Fibroblast of skin of left quadriceps (primary cell): ENCODE measurements at regions not wholly inside any gene's neighbourhood (a gene's known extent, or its start where the extent isn't known, plus 50 kb on each side); places are given as distances from the start of the nearest gene placed in this dataset.
A peak's percentile ranks its signal among the peaks of the same experiment; 100 is the strongest.

Experiments used
- DNase-seq, 2 experiments: peaks; one replicate each; pipeline ENCODE4 v3.0.0-alpha.2; 2013; ENCODE audit warnings: low read depth in 2 of 2

DNA sequence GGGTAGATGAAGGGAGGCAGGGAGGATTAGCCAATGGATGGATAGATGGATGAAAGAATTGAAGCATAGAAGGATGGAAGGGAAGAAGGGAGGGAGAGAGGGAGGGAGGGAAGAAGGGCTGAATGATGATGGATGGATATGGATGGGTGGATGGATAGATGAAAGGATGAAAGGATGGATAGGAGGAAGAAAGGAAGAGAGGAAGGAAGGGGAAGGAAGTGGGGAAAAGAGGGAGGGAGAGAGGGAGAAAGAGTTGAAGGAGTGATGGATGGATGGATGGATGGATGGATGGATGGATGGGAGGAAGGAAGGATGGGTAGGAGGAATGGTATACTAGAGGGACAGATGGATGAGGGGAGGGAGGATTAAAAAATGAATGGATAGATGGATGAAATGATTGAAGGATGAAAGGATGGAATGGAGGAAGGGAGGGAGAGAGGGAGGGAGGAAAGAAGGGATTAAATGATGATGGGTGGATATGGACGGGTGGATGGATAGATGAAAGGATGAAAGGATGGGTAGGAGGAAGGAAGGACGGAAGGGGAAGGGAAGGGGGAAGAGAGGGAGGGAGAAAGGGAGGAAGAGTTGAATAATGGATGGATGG, 145.9 kb downstream of the MN1 start:
- DNase-seq, result no peak

DNA sequence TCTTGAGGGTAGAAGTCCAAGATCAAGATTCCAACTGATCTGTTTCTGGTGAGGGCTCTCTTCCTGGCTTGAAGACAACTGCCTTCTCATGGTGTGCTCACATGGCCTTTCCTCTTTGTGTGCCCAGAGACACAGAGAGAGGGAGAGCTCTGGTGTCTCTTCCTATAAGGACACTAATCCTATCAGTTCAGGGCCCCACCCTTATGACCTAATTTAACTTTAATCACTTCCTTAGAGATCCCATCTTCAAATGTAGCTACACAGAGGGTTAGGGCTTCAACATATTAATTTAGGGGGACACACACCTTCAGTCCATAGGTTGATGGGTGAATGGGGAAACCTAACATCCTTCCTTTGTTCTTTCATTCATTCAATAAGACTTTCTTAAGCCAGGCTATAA, 144.6 kb downstream of the MN1 start:
- DNase-seq, result no peak

DNA sequence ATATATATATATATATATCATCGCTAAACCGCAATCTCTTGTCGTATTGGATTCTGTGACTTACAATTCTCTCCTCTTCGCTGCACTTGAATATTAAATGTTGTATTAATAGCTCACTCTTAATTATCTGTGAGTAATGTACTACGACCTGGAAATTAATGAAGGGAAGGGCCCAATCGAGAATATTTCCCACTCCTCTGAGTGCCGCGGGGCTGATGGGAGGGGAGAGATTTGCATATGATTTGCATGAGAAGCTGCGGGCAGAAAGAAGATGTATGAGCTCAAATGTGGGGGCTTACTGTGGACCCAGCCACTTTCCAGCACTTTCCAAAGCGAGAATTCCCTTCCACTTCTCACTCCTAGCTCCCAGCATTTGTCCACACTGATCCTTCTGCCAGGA, 141.2 kb downstream of the MN1 start:
- no peak for DNase-seq

DNA sequence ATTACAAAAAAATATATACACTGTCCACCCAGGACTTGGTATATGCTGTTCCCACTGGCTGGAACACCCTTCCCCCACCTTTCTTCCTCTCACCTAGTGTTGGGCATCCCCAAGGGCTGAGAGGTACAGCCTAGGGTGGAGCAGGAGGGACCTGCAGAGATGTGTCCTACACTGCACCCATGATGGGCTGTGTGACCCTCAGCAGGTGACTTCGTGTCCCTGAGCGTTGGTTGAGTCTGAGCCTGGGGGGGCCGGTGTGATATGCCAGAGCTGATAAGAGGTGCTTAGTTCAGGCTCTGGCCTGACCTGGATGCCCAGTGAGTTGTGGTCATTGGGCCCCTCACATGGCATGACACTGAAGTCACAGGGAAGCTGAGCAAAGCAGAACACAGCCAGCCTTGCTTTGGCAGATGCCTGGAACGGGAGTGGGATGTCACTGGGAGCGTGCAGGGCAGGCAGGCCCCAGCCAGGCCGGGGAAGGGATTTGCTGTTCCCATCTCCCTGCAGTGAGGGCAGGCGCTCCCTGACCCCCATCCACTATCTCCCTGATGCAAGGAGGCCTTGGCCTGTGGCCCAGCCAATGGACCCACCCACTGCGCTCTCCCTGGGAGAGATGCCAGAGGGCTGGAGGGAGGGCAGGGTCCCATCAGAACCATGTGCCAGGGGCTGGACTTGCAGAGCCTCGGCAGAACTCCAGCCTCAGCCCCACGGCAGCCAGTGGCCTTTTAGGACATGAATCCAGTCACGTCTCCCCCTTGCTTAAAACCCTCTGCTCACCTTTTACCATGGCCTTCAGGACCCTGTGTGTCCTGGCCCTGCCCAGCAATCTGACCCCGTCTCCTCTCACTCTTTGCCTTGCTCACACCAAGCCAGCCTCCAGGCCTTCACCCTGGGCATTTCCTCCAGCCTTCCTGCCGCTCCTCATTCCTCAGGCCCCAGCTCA, 138.9 kb downstream of the MN1 start:
- no peak for DNase-seq

DNA sequence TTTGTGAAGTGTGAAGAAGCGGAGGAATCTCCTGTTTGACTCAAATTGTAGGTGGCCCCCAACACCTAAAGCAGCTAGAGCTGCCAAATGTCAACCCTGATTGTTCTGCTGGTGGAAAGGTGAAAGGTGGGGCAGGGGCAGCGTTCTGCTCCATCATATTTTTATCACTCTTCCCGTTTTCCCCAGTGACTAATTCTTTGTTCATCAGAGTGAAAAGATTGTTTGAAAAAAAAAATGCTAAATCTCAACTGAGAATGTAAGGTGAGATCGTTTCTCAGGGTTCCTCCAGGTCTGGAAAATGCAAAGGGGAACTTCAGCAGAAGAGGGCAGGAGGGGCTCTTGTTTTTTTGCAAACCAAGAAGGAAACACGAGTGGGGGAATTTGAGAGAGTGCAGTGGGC, 137.7 kb downstream of the MN1 start:
- DNase-seq, result no peak

DNA sequence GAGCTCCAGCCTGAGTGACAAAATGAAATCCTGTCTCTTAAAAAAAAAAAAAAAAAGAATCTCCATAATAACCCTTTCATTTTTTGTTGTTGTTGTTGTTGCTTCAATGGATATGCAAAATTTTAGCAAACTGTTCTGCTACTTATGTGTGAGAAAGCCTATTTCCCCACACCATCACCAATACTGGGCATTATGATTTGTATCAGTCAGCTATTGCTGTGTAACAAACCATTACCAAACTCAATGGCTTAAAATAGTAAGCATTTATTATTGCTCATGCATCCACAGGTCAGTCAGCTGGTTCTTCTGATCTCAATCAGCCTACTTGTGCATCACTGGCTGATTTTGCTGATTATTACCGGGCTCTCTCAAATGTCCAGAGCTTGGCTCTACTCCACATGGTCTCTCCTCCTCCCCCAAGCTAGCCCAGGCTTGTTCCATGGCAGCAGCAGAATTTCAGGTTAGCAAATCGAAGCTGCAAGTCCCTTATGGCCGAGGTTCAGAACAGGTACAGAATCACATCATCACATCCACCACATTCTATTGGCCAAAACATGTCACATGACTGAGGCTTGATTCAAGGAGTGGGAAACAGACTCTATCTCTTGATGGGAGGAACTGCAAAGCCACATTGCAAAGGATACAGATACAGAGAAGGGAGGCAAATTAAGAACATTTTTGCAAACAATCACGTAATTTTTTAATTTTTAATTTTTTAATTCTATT, 135.1 kb downstream of the MN1 start:
- DNase-seq, result no peak

DNA sequence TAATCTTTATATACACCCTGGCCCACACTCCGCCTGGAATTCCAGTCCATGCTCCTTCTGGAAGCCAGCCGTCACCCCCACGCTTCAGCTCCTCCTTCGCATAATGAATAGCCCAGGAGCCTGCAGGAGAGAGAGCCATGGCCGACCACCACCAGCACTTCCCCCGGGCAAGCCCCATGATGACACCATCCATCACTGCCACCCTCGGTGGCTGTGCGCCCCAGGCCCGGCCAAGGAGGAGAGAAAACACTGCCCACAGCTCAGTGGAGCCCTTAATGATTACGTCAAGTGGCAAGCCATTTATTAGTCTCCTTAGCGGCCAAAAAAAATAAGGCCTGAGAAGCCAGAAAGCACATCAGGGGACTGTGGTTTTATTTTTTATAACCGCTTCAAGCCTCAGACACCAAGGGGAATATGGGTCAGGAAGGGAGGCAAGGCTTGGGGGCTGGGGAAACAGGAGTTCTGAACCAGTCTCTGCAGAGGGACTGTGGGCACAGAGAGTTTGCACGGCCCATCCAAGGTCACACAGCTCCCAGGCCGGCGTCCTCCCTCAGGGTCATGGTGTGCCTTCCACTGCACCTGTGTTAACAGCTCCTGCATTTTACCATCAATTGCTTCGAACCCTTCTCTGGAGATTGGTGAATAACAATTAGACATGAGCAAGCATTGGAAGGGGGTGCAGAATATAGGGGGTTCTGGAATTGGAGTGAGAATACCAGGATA, 134.3 kb downstream of the MN1 start:
- no peak for DNase-seq

DNA sequence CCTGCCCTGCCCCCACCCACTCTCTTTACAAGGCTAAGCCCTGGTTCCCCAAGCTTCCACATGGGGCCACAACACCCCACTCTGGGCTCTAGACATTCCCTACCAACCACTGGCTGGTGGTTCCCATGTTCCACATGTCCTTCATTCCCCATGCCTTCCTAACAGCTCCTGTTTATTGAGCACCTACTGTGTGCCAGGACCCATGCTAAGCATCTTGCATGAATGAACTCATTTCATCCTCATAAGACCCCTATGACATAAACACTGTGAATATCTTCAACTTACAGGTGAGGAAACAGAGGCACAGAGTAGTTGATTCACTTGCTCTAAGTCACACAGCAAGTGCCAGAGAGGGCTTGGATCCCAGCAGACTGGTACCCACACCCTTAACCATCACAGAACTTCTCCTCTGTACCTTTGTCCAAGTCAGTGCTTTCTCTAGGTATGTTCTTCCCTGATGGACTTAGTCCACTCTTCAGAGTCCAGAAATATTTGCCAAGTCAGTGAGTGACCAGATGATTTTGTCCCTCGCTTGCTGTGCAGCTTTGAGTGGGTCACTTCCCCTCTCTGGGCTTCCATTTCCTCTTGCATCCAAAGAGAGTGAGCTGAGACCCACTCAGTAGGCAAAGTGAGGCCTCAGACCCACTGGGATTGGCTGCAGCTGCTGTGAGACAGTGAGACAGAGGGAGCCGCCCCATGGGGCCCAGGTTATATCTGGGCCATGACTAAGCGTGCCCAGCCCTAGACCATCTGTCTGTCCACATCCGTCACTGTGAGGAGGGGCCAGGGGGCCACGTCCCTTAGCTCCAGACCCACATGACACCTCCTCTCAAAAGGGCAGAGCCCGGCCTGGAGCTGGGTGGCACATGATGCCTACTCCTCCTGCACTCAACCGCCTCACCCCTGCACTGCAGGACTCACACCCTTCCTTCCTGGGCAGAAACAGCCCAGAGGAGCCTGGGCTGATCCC, 132.4 kb downstream of the MN1 start:
- no peak for DNase-seq

DNA sequence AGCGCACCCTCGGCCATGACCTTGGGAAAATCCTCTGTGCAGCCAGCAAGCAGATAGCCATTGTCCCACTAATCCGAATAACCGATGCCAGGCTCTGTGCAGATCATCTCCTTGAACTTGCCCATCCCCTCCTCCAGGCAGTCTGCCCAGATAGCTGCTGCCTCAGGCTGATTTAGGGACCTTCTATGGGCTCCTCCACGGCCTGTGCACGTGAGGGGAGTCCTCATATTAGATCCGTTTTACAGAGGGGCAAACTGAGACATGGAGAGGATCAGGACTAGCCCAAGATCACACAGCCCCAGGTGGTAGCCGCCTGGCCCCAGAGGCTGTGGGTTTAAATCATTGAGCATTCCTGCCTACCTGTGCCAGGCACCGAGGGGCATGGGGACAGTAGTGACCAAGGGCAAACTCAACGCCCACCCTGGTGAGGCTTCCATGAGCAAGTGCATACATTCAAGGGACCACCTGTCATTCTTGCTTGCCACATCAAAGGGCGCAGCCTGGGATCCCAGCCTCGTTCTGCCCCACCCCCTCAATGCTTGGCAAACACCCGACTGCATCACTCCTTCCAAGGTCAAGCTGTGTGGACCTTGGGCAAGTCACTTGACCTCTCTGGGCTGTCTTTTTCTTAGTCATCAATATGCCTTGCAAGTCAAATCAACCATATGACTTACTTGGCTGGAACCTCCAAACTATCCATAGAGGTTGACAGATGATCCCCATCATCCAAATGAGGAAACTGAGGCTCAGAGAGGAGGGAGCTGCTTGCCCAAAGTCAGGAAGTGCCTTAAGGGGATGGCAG, 131.6 kb downstream of the MN1 start:
- DNase-seq, result no peak

DNA sequence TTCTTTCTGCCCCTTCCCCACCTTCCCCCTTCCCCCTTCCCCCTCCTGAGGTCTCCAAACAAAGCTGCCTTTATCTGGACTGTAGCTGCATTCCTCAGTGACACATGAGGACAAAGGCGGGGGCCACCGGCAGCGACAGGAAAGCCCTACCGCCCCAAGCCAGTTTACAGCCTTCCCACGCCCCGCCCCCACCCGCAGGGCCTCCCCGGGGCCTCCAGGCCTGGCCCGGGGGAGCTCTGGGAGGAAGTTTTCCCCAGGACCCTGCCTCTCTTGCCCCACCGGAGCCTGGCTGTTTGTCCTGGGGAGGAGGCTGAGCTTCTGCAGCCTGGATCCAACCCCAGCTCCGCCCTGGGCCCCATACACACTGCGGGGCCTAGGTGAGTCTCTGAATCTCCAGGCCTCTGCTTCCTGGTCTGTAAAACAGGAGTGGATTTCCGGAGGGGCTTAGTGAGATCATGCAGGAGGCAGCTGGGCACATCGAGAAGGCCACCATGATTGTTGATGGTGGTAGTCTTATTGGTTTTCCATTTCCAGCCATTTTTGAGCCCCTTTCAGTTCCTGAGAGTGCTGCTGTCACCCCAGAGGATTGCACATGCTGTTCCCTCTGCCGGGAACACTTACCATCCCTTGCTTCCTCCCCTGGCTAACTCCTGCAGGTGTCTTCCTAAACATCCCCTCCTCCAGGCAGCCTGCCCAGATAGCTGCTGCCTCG, 130.7 kb downstream of the MN1 start:
- no peak for DNase-seq

DNA sequence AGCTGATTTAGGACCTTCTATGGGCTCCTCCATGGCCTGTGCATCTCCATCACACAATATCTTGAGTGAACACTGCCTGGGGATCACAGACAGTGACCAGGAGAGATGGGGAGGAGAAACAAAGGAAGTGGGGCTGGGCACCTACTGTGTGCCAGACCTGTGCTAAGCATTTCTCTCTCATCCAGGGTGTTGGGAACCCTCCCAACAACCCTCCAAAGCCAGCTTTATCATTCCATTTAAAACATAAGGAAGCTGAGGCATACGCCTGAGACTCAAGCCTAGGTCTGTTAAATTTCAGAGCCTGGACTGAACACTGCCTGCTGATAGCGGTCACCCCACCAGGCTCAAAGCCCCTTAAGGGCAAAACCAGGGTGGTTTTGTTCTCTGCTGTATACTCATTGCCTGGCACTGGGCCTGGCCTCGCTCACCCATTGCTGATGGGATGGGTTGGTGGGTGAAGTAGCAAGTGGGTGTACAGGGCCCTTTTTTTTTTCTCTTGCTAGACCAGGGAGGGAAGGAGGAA, 130.1 kb downstream of the MN1 start:
- DNase-seq, result no peak

DNA sequence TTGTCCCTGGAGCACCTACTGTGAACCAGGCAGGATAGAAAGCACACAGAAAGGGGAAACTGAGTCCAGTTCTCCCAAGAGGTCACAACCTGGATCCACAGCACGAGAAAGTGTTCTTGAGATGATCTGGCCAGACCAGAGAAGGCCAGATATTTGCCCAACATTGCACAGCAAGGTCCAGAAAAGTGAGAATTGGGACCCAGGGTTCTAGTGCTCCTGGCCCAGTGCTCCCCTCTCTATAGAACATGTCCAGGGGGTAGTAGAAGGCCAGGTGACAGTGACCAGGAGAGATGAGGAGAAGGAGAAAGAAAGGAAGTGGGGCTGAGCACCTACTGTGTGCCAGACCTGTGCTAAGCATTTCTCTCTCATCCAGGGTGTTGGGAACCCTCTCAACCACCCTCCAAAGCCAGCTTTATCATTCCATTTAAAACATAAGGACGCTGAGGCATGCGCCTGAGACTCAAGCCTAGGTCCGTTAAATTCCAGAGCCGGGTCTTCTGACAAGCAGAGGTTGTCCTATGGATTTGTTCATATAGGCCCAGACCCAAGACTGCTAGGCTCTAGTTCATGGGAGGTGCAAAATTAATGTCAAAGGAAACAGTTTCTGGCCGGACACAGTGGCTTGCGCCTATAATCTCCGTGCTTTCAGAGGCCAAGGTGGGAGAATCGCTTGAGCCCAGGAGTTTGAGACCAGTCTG, 128.7 kb downstream of the MN1 start:
- DNase-seq, result no peak

DNA sequence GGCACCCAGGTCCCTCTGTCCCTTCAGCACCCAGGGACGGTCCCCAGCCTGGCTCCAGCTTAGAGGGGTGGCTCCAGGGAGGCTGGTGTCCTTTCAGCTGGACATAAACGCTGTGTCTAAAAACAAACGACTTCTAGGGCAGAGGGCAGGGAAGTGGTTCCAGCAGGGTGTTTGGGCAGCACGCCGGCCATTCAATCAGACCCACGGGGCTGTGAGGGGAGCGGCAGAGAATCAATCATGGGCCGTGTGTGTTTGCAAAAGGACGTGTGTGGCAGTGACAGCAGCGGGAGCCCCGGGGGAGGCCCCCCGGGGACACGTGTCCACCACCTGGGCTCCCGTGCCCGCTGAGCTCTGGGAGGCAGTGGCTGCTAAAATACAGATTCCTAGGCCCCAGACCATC, 127.7 kb downstream of the MN1 start:
- no peak for DNase-seq

DNA sequence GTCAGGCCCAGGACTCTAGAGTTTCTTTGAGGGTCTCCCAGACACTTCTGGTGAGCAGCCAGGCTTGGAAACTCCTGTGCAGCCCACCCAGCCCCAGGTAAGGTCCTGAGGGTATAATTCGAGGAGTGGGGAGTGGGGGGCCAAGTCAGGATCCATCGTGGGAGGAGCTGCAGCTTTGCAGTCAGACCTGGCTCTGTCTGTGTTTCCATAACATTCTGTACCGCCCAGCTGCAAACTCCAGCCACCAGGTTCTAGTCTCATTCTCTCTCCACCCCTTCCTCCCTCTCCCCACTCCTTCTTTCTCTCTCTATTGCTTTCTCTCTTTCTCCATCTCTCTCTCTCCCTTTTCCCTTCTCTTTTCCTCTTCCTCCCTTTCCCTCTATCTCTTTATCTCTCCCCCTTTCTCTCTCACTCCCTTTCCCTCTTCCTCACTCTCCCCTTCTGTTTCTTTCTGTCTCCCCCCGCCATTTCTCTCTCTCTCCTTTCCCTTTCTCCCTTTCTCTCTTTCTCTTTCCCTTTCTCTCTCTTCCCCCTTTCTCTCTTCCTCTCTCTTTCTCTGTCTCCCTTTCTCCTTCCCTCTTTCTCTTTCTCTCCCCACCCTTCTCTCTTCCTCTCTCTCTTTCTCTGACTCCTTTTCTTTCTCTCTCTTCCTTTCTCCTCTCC, 127.2 kb downstream of the MN1 start:
- DNase-seq, result no peak

DNA sequence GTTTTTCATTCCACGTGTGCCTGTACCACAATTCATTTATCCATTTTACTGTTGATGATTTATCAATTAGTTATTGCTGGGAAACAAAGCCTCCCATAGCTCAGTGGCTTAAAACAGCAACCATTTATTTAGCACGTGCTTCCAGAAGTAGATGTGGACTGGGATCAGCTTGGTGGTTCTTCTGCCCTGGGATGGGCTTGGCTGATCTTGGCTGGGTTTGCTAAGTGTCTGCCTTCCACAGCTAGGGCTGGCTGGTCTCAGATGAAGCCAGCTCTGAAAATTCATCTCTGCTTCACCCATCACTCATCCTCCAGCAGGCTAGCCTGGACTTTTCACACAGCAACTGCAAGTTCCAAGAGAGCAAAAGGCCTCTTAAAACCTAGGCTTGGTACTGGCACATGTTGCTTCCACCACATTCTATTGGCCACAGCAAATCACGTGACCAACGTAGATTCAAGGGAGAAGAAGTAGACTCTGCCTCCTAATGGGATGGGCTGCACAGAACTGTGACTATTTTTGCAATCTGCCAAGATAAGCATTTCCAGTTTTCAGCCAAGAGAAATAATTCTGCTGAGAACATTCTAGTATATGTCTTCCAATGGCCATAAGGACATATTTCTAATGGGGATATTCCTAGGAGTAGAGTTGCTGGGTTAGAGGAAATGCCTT, 124.9 kb downstream of the MN1 start:
- no peak for DNase-seq

DNA sequence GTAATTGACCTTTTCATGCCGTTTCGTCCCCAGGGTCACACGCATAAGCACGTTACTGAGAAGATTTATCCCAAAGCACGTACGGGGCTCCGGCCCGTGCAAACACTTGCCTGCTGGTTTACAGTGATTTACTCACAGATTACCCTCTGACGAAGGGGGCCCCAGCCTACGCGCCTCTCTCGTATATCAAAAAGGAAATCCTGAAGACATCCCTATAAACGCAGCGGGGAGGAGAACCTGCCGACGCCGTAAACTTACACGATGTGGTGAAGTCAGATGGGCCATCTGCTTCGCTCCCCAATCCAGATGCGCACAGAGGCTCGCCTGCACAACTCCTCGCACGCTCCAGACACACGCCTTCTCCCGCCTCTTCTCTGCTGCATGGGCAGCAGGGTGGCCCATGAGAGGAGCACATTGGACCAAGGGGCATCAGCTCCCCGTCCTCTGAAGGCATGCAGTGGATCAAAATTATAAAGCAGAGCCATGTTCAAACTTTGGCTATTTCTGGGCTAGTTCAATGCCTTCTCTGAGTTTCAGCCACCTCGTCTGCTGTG, 123.6 kb downstream of the MN1 start:
- DNase-seq, result peak; percentile 55 to 61

DNA sequence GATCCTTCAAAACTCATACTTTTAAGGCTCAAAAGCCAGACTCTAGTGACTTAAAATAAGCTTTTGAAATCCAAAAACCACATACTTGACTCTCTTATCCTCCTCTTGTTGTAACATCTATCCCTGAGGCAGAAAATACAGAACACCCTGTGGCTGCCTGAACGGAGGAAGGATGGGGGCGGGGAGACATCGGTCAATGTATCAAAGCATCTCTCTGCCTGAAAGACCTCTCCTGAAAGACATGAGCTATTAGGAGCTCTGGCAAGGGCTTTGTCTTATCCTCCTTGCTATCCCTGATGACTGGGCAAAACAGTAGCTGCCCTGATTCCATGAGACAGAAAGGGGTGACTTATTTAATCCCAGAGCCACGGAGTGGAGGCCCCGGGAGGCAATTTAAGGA, 122.4 kb downstream of the MN1 start:
- no peak for DNase-seq
